Lower lobe of right lung (tissue), 2 donors: ENCODE measurements at regions not wholly inside any gene's neighbourhood (a gene's known extent, or its start where the extent isn't known, plus 50 kb on each side); places are given as distances from the start of the nearest gene placed in this dataset.

ENCODE experiments used
- ATAC-seq, 2 donors: fragments of 200-7000 bp; cut with Tn5 transposase; one replicate each; pipeline ENCODE4 v1.9.1; 2020 to 2022; ENCODE audit warnings: mild to moderate bottlenecking in 2 of 2, moderate library complexity in 2 of 2
- DNase-seq: peaks from one replicate; pipeline ENCODE4 v3.0.0-alpha.2; 2020
- H3K27ac ChIP-seq: fragments of 200-600 bp; one replicate; pipeline ENCODE4 v1.8.0; 2022
- H3K27me3 ChIP-seq: fragments of 200-600 bp; one replicate; pipeline ENCODE4 v1.8.0; 2022; ENCODE audit warnings: low read depth
- H3K36me3 ChIP-seq: fragments of 200-600 bp; one replicate; pipeline ENCODE4 v1.8.0; 2022; ENCODE audit warnings: mild to moderate bottlenecking
- H3K4me1 ChIP-seq: fragments of 200-600 bp; one replicate; pipeline ENCODE4 v1.8.0; 2022
- H3K4me3 ChIP-seq: fragments of 200-600 bp; one replicate; pipeline ENCODE4 v1.8.0; 2022; ENCODE audit warnings: mild to moderate bottlenecking
- H3K9me3 ChIP-seq: fragments of 200-600 bp; one replicate; pipeline ENCODE4 v1.8.0; 2022
- intact Hi-C: fragments of 100-400 bp; cut with DNase I; formaldehyde crosslinking; loops from one replicate; pipeline ENCODE4 v1.11.0; 2022
- TF ChIP-seq, protein P1 (sequence below): fragments of 200-600 bp; IDR thresholded peaks from one replicate; pipeline ENCODE4 v1.8.0; 2022; ENCODE audit warnings: antibody characterized with exemption, mild to moderate bottlenecking
- donor health status: DM: no; HTN: yes; CAD: no; lungs with severe emphysema.

DNA sequence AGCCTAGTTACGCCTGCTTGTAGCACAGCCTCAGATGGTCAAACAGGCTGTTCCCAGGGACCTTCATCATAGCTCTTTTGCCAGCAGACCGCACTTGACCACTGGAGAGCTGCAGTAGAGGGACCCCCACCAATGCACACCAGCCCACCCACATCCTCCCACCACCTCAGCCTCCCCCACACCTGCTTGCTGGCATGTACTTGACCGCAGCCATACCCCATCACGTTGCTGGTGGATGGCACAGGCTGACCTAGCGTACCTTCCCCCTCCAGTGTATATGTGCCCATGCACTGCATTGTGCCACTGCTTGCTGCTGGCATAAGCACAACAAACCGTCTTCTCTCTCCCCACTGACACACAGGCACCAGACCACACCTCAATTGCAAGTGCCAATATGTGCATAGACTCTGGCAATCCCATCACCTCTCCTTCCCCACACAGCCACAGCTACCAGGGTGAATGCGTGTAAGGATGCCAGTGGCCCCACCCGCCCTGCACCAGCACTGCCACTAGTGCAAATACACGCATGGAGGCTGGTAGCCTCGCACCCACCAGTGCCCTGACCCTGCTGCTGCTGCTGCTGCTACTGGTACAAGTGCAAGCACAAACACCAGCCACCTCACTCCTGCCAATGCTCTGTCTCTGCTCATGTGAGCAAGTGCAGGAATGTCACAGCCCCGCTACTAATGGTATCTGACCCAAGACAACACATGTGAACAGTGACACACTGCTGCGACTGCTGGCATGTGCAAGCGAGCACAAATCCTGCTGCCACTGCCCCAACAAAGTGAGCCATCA lies 1377.6 kb downstream of the CDH11 start:
- Histone ChIP-seq H3K27ac (no peak overlapping the region), H3K27me3 (no peaks in the 10 kb centered on the region), H3K4me3 (no peak overlapping the region), H3K36me3 (no peaks in the 10 kb centered on the region), H3K4me1 (no peaks in the 10 kb centered on the region), H3K9me3 (no peaks in the 10 kb centered on the region)
- TF ChIP-seq, protein P1, sequence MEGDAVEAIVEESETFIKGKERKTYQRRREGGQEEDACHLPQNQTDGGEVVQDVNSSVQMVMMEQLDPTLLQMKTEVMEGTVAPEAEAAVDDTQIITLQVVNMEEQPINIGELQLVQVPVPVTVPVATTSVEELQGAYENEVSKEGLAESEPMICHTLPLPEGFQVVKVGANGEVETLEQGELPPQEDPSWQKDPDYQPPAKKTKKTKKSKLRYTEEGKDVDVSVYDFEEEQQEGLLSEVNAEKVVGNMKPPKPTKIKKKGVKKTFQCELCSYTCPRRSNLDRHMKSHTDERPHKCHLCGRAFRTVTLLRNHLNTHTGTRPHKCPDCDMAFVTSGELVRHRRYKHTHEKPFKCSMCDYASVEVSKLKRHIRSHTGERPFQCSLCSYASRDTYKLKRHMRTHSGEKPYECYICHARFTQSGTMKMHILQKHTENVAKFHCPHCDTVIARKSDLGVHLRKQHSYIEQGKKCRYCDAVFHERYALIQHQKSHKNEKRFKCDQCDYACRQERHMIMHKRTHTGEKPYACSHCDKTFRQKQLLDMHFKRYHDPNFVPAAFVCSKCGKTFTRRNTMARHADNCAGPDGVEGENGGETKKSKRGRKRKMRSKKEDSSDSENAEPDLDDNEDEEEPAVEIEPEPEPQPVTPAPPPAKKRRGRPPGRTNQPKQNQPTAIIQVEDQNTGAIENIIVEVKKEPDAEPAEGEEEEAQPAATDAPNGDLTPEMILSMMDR: no peak
- intact Hi-C loops: no loop called here
- peak; percentile 19 to 51 for ATAC-seq
- DNase-seq: no peak

DNA sequence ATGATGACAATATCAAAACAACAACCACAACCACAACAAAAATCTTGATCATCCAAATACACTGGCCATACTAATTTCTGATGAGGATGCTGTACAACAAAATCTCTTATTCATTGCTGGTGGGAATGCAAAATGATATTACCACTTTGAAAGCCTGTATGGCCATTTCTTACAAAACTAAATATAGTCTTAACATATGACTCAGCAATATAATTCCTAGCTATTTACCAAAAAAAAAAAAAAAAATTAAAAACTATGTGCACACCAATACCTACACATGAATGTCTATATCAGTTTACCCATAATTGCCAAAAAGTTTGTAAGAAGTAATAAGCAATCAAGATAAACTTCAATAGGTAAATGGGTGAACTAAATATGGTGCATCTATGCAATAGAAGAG lies 1379.7 kb downstream of the CDH11 start:
- no peak for ATAC-seq
- intact Hi-C loops: no loop called here
- DNase-seq: no peak

DNA sequence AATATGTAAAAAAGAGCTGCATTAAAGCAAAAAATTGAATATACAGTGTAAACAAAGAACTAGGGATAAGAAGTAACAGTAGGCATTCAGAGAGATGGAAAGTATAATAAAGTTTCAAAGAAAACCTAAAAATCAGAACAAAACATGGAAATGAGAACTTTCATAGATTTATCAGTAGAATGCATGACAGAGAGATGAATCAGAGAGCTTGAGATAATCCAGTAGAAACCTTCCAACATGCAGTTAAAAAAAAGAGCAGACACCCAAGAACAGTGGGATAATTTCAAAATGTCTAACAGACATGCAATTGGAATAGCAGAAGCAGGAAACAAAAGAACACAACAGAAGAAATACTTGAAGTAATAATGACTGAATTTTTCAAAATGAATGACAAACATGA lies 1384.2 kb downstream of the CDH11 start:
- ATAC-seq: no peak
- H3K36me3 ChIP-seq: no peaks in the 10 kb centered on the region
- no peak overlapping the region for H3K4me3 ChIP-seq
- no peak overlapping the region for H3K27ac ChIP-seq
- no peaks in the 10 kb centered on the region for H3K27me3 ChIP-seq
- TF ChIP-seq, protein P1: no peak
- intact Hi-C loops: no loop called here
- H3K4me1 ChIP-seq: no peaks in the 10 kb centered on the region
- DNase-seq: no peak
- H3K9me3 ChIP-seq: no peaks in the 10 kb centered on the region

More for the DNA sequence above, 1379.7 kb downstream of the CDH11 start:
- TF ChIP-seq, protein P1: no peak
- H3K27me3 ChIP-seq: no peaks in the 10 kb centered on the region
- H3K36me3 ChIP-seq: no peaks in the 10 kb centered on the region
- no peak overlapping the region for H3K27ac ChIP-seq
- H3K9me3 ChIP-seq: no peaks in the 10 kb centered on the region
- no peak overlapping the region for H3K4me3 ChIP-seq
- no peaks in the 10 kb centered on the region for H3K4me1 ChIP-seq

DNA sequence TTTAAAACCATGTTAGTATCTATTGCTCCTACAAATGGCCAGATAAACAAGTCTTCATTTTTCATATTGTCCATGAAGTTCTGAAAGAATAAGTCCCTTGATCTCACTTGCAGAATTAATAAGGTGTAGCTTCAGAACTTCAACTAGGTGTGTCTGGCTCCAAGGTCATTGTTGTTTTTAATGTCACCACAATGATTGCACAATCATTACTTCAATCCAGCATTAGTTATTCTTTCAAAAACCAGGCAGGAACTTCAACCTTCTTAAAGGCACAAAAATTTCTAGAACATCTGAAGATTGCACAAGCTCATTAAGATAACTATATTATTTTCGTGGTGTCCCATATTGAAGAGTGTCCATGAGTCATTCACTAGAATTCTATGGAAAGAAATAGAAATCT lies 1386.4 kb downstream of the CDH11 start:
- Histone ChIP-seq H3K36me3 (no peaks in the 10 kb centered on the region), H3K9me3 (no peaks in the 10 kb centered on the region), H3K27ac (no peak overlapping the region), H3K4me3 (no peak overlapping the region), H3K27me3 (no peaks in the 10 kb centered on the region), H3K4me1 (no peaks in the 10 kb centered on the region)
- TF ChIP-seq, protein P1: no peak
- ATAC-seq (no peak), DNase-seq (no peak)
- intact Hi-C loops: no loop called here

DNA sequence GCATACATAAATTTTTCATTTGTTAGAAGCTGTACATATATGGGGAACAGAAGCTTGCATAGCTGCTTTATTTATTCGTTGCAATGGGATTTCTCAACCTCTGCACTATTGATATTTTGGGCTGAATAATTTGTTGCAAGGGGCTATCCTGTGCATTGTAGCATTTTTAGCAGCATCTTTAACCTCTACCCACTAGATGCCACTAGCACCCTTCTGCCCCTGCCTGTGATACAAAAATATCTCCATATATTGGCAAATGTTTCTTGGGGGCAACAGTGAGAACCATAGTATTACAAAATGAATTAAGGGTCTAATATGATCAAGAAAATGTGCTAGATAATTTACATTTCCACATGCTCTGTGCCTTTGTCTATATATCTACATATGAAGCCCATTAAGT lies 1401.0 kb downstream of the CDH11 start:
- H3K4me3 ChIP-seq: no peak overlapping the region
- ATAC-seq (no peak), DNase-seq (no peak)
- intact Hi-C loops: no loop called here
- TF ChIP-seq, protein P1: no peak
- H3K9me3 ChIP-seq: no peaks in the 10 kb centered on the region
- no peaks in the 10 kb centered on the region for H3K4me1 ChIP-seq
- H3K36me3 ChIP-seq: no peaks in the 10 kb centered on the region
- no peak overlapping the region for H3K27ac ChIP-seq
- H3K27me3 ChIP-seq: no peaks in the 10 kb centered on the region
